GM18505 (cell line): ENCODE measurements at regions not wholly inside any gene's neighbourhood (a gene's known extent, or its start where the extent isn't known, plus 50 kb on each side); places are given as distances from the start of the nearest gene placed in this dataset.

ENCODE experiments used
- ATAC-seq: cut with Tn5 transposase; IDR thresholded peaks from one replicate; pipeline ENCODE4 v1.9.1; 2021; ENCODE audit not compliant: unreplicated experiment
- POLR2A ChIP-seq: IDR thresholded peaks from 4 replicates; pipeline ENCODE4 v1.6.1; 2011; ENCODE audit warnings: borderline replicate concordance; ENCODE audit not compliant: insufficient read depth, insufficient read length; ENCODE audit errors: extremely low read depth

- TF ChIP-seq POLR2A, result no peak
- no peak for ATAC-seq
Observed at GRCh38 chr2:14557111-14557510, 75.4 kb upstream of the LRATD1 start.

GRCh38 chr2:14557916-14558315 lies 74.6 kb upstream of the LRATD1 start:
- ATAC-seq, result no peak
- no peak for TF ChIP-seq POLR2A

GRCh38 chr2:14558335-14558919 lies 74.1 kb upstream of the LRATD1 start:
- ATAC-seq, result no peak
- TF ChIP-seq POLR2A, result no peak

GRCh38 chr2:14560716-14561115 lies 71.8 kb upstream of the LRATD1 start:
- no peak for ATAC-seq
- no peak for TF ChIP-seq POLR2A

- no peak for ATAC-seq
- TF ChIP-seq POLR2A, result no peak
Observed at GRCh38 chr2:14563324-14563723, 69.2 kb upstream of the LRATD1 start.

GRCh38 chr2:14565666-14566065 lies 66.9 kb upstream of the LRATD1 start:
- TF ChIP-seq POLR2A, result no peak
- no peak for ATAC-seq

GRCh38 chr2:14567561-14567960 lies 65.0 kb upstream of the LRATD1 start:
- TF ChIP-seq POLR2A, result no peak
- no peak for ATAC-seq

- no peak for TF ChIP-seq POLR2A
Observed at GRCh38 chr2:14569294-14569693, 63.2 kb upstream of the LRATD1 start.

GRCh38 chr2:14572633-14573032 lies 59.9 kb upstream of the LRATD1 start:
- no peak for TF ChIP-seq POLR2A
- ATAC-seq, result no peak

More at GRCh38 chr2:14569294-14569693, 63.2 kb upstream of the LRATD1 start:
- no peak for ATAC-seq

- TF ChIP-seq POLR2A, result no peak
- ATAC-seq, result no peak
Observed at GRCh38 chr2:14577843-14578242, 54.7 kb upstream of the LRATD1 start.
